ENCODE measurements at regions not wholly inside any gene's neighbourhood (a gene's known extent, or its start where the extent isn't known, plus 50 kb on each side); places are given as distances from the start of the nearest gene placed in this dataset.
"Not testable (repeated sequence)": the region's sequence is repeated elsewhere in the genome, so short reads cannot be mapped to it uniquely, and the experiment has no call there.

- not testable (repeated sequence) for DNase-seq (ENCODE audit: low read depth); H3K27me3 Mint-ChIP-seq (ENCODE audit: low read depth, unreplicated experiment); FAIRE-seq; H3K9ac ChIP-seq (ENCODE audit: low read length); H3K27ac Mint-ChIP-seq (ENCODE audit: unreplicated experiment); H4K20me1 ChIP-seq (ENCODE audit: insufficient read depth, low read length); H3K9me3 Mint-ChIP-seq (ENCODE audit: unreplicated experiment); H3K79me2 ChIP-seq (ENCODE audit: insufficient read depth, low read length); H3K4me3 ChIP-seq (ENCODE audit: insufficient read depth, low read depth, low read length); H3K4me1 ChIP-seq (ENCODE audit: insufficient read depth, low read length); H3K27me3 ChIP-seq (ENCODE audit: insufficient read depth, low read length); H3K4me1 Mint-ChIP-seq (ENCODE audit: low read depth, unreplicated experiment); H3K36me3 ChIP-seq (ENCODE audit: insufficient read depth, low read length); H3K36me3 Mint-ChIP-seq (ENCODE audit: low read depth, unreplicated experiment); H3K4me3 Mint-ChIP-seq (ENCODE audit: unreplicated experiment); H3K9me3 ChIP-seq (ENCODE audit: insufficient read depth, low read depth, low read length); H3K4me2 ChIP-seq (ENCODE audit: low read length); H3K27ac ChIP-seq (ENCODE audit: low read depth, low read length); H2AFZ ChIP-seq (ENCODE audit: low read depth, low read length)
These were observed 553.1 kb downstream of the CDH9 start for GRCh38 chr5:26485146-26485860.

- H3K27ac ChIP-seq (ENCODE audit: low read depth, low read length), result no peak overlapping the region
- no peak overlapping the region for H3K4me3 Mint-ChIP-seq (ENCODE audit: unreplicated experiment)
- FAIRE-seq (no peak), DNase-seq (ENCODE audit: low read depth) (no peak)
- H3K27me3 Mint-ChIP-seq (ENCODE audit: low read depth, unreplicated experiment), result no peaks in the 10 kb centered on the region
- no peaks in the 10 kb centered on the region for H3K27me3 ChIP-seq (ENCODE audit: insufficient read depth, low read length)
- no peak for TF ChIP-seq EZH2 (IDR thresholded peaks at IDR 0.05; ENCODE audit: insufficient read depth, low read length)
- TF ChIP-seq CTCF (IDR thresholded peaks at IDR 0.05; ENCODE audit: insufficient read depth, low read depth, low read length), result peak; percentile 51
- no peak overlapping the region for H3K4me3 ChIP-seq (ENCODE audit: insufficient read depth, low read depth, low read length)
- H3K9ac ChIP-seq (ENCODE audit: low read length), result no peak overlapping the region
- H3K36me3 ChIP-seq (ENCODE audit: insufficient read depth, low read length), result no peaks in the 10 kb centered on the region
- no peaks in the 10 kb centered on the region for H3K4me1 Mint-ChIP-seq (ENCODE audit: low read depth, unreplicated experiment)
- H3K36me3 Mint-ChIP-seq (ENCODE audit: low read depth, unreplicated experiment), result no peaks in the 10 kb centered on the region
- peak overlapping the region; percentile 51 for H2AFZ ChIP-seq (ENCODE audit: low read depth, low read length)
- H4K20me1 ChIP-seq (ENCODE audit: insufficient read depth, low read length), result no peaks in the 10 kb centered on the region
- H3K9me3 ChIP-seq (ENCODE audit: insufficient read depth, low read depth, low read length), result no peaks in the 10 kb centered on the region
- no peaks in the 10 kb centered on the region for H3K4me1 ChIP-seq (ENCODE audit: insufficient read depth, low read length)
- peaks cover 2% of the 10 kb centered on the region for H3K9me3 Mint-ChIP-seq (ENCODE audit: unreplicated experiment)
- H3K27ac Mint-ChIP-seq (ENCODE audit: unreplicated experiment), result no peak overlapping the region
- no peaks in the 10 kb centered on the region for H3K79me2 ChIP-seq (ENCODE audit: insufficient read depth, low read length)
- H3K4me2 ChIP-seq (ENCODE audit: low read length), result no peak overlapping the region
These were observed 555.5 kb downstream of the CDH9 start for GRCh38 chr5:26482810-26483375.

GRCh38 chr5:26482076-26482809 lies 556.1 kb downstream of the CDH9 start:
- Mint-ChIP-seq H3K36me3 (ENCODE audit: low read depth, unreplicated experiment) (no peaks in the 10 kb centered on the region), H3K9me3 (ENCODE audit: unreplicated experiment) (peaks cover 2% of the 10 kb centered on the region), H3K4me3 (ENCODE audit: unreplicated experiment) (no peak overlapping the region), H3K27me3 (ENCODE audit: low read depth, unreplicated experiment) (no peaks in the 10 kb centered on the region), H3K4me1 (ENCODE audit: low read depth, unreplicated experiment) (no peaks in the 10 kb centered on the region), H3K27ac (ENCODE audit: unreplicated experiment) (no peak overlapping the region)
- no peak overlapping the region for H3K9ac ChIP-seq (ENCODE audit: low read length)
- H3K27ac ChIP-seq (ENCODE audit: low read depth, low read length), result no peak overlapping the region
- no peaks in the 10 kb centered on the region for H3K9me3 ChIP-seq (ENCODE audit: insufficient read depth, low read depth, low read length)
- H3K4me1 ChIP-seq (ENCODE audit: insufficient read depth, low read length), result no peaks in the 10 kb centered on the region
- H3K4me3 ChIP-seq (ENCODE audit: insufficient read depth, low read depth, low read length), result no peak overlapping the region
- FAIRE-seq (no peak), DNase-seq (ENCODE audit: low read depth) (no peak)
- H3K36me3 ChIP-seq (ENCODE audit: insufficient read depth, low read length), result no peaks in the 10 kb centered on the region
- no peaks in the 10 kb centered on the region for H3K79me2 ChIP-seq (ENCODE audit: insufficient read depth, low read length)
- no peak for TF ChIP-seq EZH2 (IDR thresholded peaks at IDR 0.05; ENCODE audit: insufficient read depth, low read length)
- TF ChIP-seq CTCF (IDR thresholded peaks at IDR 0.05; ENCODE audit: insufficient read depth, low read depth, low read length), result no peak
- H3K27me3 ChIP-seq (ENCODE audit: insufficient read depth, low read length), result no peaks in the 10 kb centered on the region
- H2AFZ ChIP-seq (ENCODE audit: low read depth, low read length), result peak overlapping the region; percentile 51
- no peak overlapping the region for H3K4me2 ChIP-seq (ENCODE audit: low read length)
- no peaks in the 10 kb centered on the region for H4K20me1 ChIP-seq (ENCODE audit: insufficient read depth, low read length)

Data from astrocyte (in vitro differentiated cells and primary cell).